Activated B cell treated with CpG ODN at 0.5 μM for 24 hours (primary cell): ENCODE measurements at regions not wholly inside any gene's neighbourhood (a gene's known extent, or its start where the extent isn't known, plus 50 kb on each side); places are given as distances from the start of the nearest gene placed in this dataset.

Experiments
- ATAC-seq: fragments of 200-7000 bp; cut with Tn5 transposase; one replicate; pipeline ENCODE4 v1.10.0; 2021; ENCODE audit warnings: low read depth, mild to moderate bottlenecking, moderate library complexity
- CTCF ChIA-PET: fragments of 350-600 bp; sonication (Branson Sonifier 250); formaldehyde crosslinking; loops from one replicate; lab custom pipeline; 2021; ENCODE audit warnings: antibody characterized with exemption; lab: Charles Lee
- POLR2A ChIA-PET: fragments of 350-600 bp; sonication (Branson Sonifier 250); formaldehyde crosslinking; loops from one replicate; lab custom pipeline; 2021; ENCODE audit warnings: antibody characterized with exemption; lab: Charles Lee
- DNase-seq: peaks from one replicate; pipeline ENCODE4 v3.0.0; 2022
- H3K27ac Mint-ChIP-seq: one replicate; pipeline ENCODE4 v1.8.0; 2020; ENCODE audit warnings: mixed read lengths
- H3K27me3 Mint-ChIP-seq: one replicate; pipeline ENCODE4 v1.8.0; 2021; ENCODE audit warnings: mixed read lengths
- H3K36me3 Mint-ChIP-seq: one replicate; pipeline ENCODE4 v1.8.0; 2021; ENCODE audit warnings: low read depth, mixed read lengths
- H3K4me1 Mint-ChIP-seq: one replicate; pipeline ENCODE4 v1.8.0; 2021; ENCODE audit warnings: mixed read lengths
- H3K4me3 Mint-ChIP-seq: one replicate; pipeline ENCODE4 v1.8.0; 2020; ENCODE audit warnings: mild to moderate bottlenecking, mixed read lengths
- H3K9me3 Mint-ChIP-seq: one replicate; pipeline ENCODE4 v1.8.0; 2020; ENCODE audit warnings: mixed read lengths
- CTCF ChIP-seq: fragments of 200-600 bp; IDR thresholded peaks from one replicate; pipeline ENCODE4 v1.8.0; 2022; ENCODE audit warnings: antibody characterized with exemption, mild to moderate bottlenecking
- intact Hi-C: fragments of 100-400 bp; cut with micrococcal nuclease; formaldehyde crosslinking; loops from one replicate; pipeline ENCODE4 v1.15.1; 2024

GRCh38 chr17:31654936-31655335, 204.1 kb downstream of the COPRS start:
- CTCF ChIA-PET, result no interaction called here
- Mint-ChIP-seq H3K36me3 (no peaks in the 10 kb centered on the region), H3K9me3 (no peaks in the 10 kb centered on the region), H3K4me1 (peaks cover 1% of the 10 kb centered on the region), H3K27ac (no peak overlapping the region), H3K4me3 (no peak overlapping the region), H3K27me3 (peaks cover 16% of the 10 kb centered on the region)
- no peak for TF ChIP-seq CTCF
- ATAC-seq, result peak; percentile 84
- no peak for DNase-seq
- intact Hi-C loops, result no loop called here
- POLR2A ChIA-PET, result no interaction called here

- no peaks in the 10 kb centered on the region for H3K36me3 Mint-ChIP-seq
Measured at GRCh38 chr17:31653691-31654090, 205.4 kb downstream of the COPRS start.

GRCh38 chr17:31650756-31651520, 208.1 kb downstream of the COPRS start:
- Mint-ChIP-seq H3K27me3 (peaks cover 7% of the 10 kb centered on the region), H3K27ac (no peak overlapping the region), H3K4me3 (no peak overlapping the region), H3K9me3 (no peaks in the 10 kb centered on the region), H3K36me3 (no peaks in the 10 kb centered on the region), H3K4me1 (peaks cover 1% of the 10 kb centered on the region)
- ChIA-PET CTCF (no interaction called here), POLR2A (no interaction called here)
- no peak for TF ChIP-seq CTCF
- intact Hi-C loops, result no loop called here
- ATAC-seq (no peak), DNase-seq (no peak)

More at GRCh38 chr17:31653691-31654090, 205.4 kb downstream of the COPRS start:
- ATAC-seq (no peak), DNase-seq (no peak)
- Mint-ChIP-seq H3K4me1 (peaks cover 1% of the 10 kb centered on the region), H3K27me3 (peaks cover 14% of the 10 kb centered on the region), H3K9me3 (no peaks in the 10 kb centered on the region), H3K4me3 (no peak overlapping the region), H3K27ac (no peak overlapping the region)
- POLR2A ChIA-PET, result interaction anchor here (0.6 kb wide), 1 partner anchor 27 kb away, joined by 3 read pairs; no protein-coding TSS in a partner anchor
- no peak for TF ChIP-seq CTCF
- intact Hi-C loops, result no loop called here
- CTCF ChIA-PET, result no interaction called here

GRCh38 chr17:31649302-31649701, 209.7 kb downstream of the COPRS start:
- H3K36me3 Mint-ChIP-seq, result no peaks in the 10 kb centered on the region
- ChIA-PET POLR2A (no interaction called here), CTCF (no interaction called here)
- peaks cover 6% of the 10 kb centered on the region for H3K27me3 Mint-ChIP-seq
- no peaks in the 10 kb centered on the region for H3K4me1 Mint-ChIP-seq
- H3K27ac Mint-ChIP-seq, result no peak overlapping the region
- no peak overlapping the region for H3K4me3 Mint-ChIP-seq
- intact Hi-C loops, result no loop called here
- DNase-seq, result no peak
- H3K9me3 Mint-ChIP-seq, result peaks cover 7% of the 10 kb centered on the region
- TF ChIP-seq CTCF, result no peak
- ATAC-seq, result no peak

- intact Hi-C loops, result no loop called here
- no peak for DNase-seq
- POLR2A ChIA-PET, result no interaction called here
- CTCF ChIA-PET, result no interaction called here
- no peak for ATAC-seq
- Mint-ChIP-seq H3K4me3 (no peak overlapping the region), H3K4me1 (no peaks in the 10 kb centered on the region), H3K9me3 (peaks cover 7% of the 10 kb centered on the region), H3K27ac (no peak overlapping the region), H3K36me3 (no peaks in the 10 kb centered on the region), H3K27me3 (peaks cover 10% of the 10 kb centered on the region)
- TF ChIP-seq CTCF, result no peak
Measured at GRCh38 chr17:31647661-31648060, 211.4 kb downstream of the COPRS start.
